B cell (primary cell): ENCODE measurements at regions not wholly inside any gene's neighbourhood (a gene's known extent, or its start where the extent isn't known, plus 50 kb on each side); places are given as distances from the start of the nearest gene placed in this dataset.

Source experiments
- ATAC-seq: fragments of 200-7000 bp; cut with Tn5 transposase; one replicate; pipeline ENCODE4 v1.10.0; 2021; ENCODE audit warnings: low read depth, mild to moderate bottlenecking, moderate number of reproducible peaks, moderate library complexity
- CTCF ChIA-PET: fragments of 350-600 bp; sonication (Branson Sonifier 250); formaldehyde crosslinking; loops from one replicate; lab custom pipeline; 2021; ENCODE audit warnings: antibody characterized with exemption, inconsistent platforms; lab: Charles Lee
- POLR2A ChIA-PET: fragments of 350-600 bp; sonication (Branson Sonifier 250); formaldehyde crosslinking; loops from one replicate; lab custom pipeline; 2021; ENCODE audit warnings: antibody characterized with exemption; lab: Charles Lee
- DNase-seq: peaks from one replicate; pipeline ENCODE4 v3.0.0; 2013
- H2AFZ ChIP-seq: 2 replicates; pipeline ENCODE4 v1.6.1; 2012; ENCODE audit warnings: mild to moderate bottlenecking, low read depth, low read length; ENCODE audit not compliant: insufficient read depth, poor library complexity, severe bottlenecking
- H3K27ac ChIP-seq, 2 donors: 1 replicate in 1 of 2; 2 replicates in 1 of 2; pipeline ENCODE4 v1.5.1; 2012 to 2013; ENCODE audit warnings: low read length in 2 of 2, mild to moderate bottlenecking in 2 of 2, moderate library complexity in 1 of 2
- H3K27me3 ChIP-seq, 4 experiments: fragments of 200-600 bp in 1 of 4; sonication (generic) in 1 of 4; replicated peaks in 1 of 4; 1 replicate in 2 of 4; 2 replicates in 2 of 4; pipeline versions ENCODE4 v1.6.1 to v1.7.0; 2013 to 2016; ENCODE audit warnings: low read length in 3 of 4, mild to moderate bottlenecking in 2 of 4, mixed read lengths in 1 of 4, moderate library complexity in 1 of 4; ENCODE audit not compliant: insufficient read depth in 4 of 4, control insufficient read depth in 3 of 4; ENCODE audit errors: control extremely low read depth in 1 of 4
- H3K36me3 ChIP-seq, 2 experiments: replicated peaks in 1 of 2; 1 replicate in 1 of 2; 2 replicates in 1 of 2; pipeline versions ENCODE4 v1.6.1 to v1.7.1; 2013; ENCODE audit warnings: low read length in 1 of 2; ENCODE audit not compliant: insufficient read depth in 2 of 2, control insufficient read depth in 1 of 2; ENCODE audit errors: control extremely low read depth in 1 of 2, extremely low read depth in 1 of 2
- H3K4me1 ChIP-seq, 2 donors: fragments of 200-600 bp in 1 of 2; sonication (generic) in 1 of 2; 1 replicate in 1 of 2; 2 replicates in 1 of 2; pipeline versions ENCODE4 v1.5.1 to v1.6.1; 2013 to 2017; ENCODE audit warnings: low read length in 2 of 2; ENCODE audit not compliant: control insufficient read depth in 2 of 2, insufficient read depth in 2 of 2
- H3K4me2 ChIP-seq: replicated peaks from 2 replicates; pipeline ENCODE3; 2012; ENCODE audit warnings: mild to moderate bottlenecking, low read depth, low read length; ENCODE audit not compliant: poor library complexity, severe bottlenecking
- H3K4me3 ChIP-seq, 5 experiments: fragments of 200-600 bp in 1 of 5; sonication (generic) in 1 of 5; 1 replicate in 3 of 5; 2 replicates in 2 of 5; pipeline versions ENCODE4 v1.5.1 to v1.7.0; 2011 to 2016; ENCODE audit warnings: low read length in 4 of 5, mild to moderate bottlenecking in 4 of 5, low read depth in 2 of 5, control low read depth in 1 of 5, moderate library complexity in 1 of 5; ENCODE audit not compliant: insufficient read depth in 1 of 5; ENCODE audit errors: control extremely low read depth in 1 of 5, extremely low read depth in 1 of 5
- H3K79me2 ChIP-seq: fragments of 200-600 bp; sonication (generic); one replicate; pipeline ENCODE4 v1.6.0; 2016; ENCODE audit warnings: low read length; ENCODE audit not compliant: control insufficient read depth, insufficient read depth
- H3K9ac ChIP-seq: fragments of 200-600 bp; sonication (generic); 2 replicates; pipeline ENCODE4 v1.6.1; 2017; ENCODE audit warnings: mild to moderate bottlenecking, low read length, moderate library complexity
- H3K9me3 ChIP-seq, 3 donors: one replicate each; pipeline versions ENCODE4 v1.6.1 to v1.7.1; 2013; ENCODE audit warnings: low read length in 2 of 3; ENCODE audit not compliant: control insufficient read depth in 2 of 3, insufficient read depth in 1 of 3; ENCODE audit errors: control extremely low read depth in 1 of 3
- H4K20me1 ChIP-seq: 2 replicates; pipeline ENCODE4 v1.6.0; 2012; ENCODE audit warnings: mild to moderate bottlenecking, low read length; ENCODE audit not compliant: insufficient read depth, control insufficient read depth, poor library complexity, severe bottlenecking
- H3K27ac Mint-ChIP-seq: one replicate; pipeline ENCODE4 v1.8.0; 2021; ENCODE audit warnings: mixed read lengths
- H3K27me3 Mint-ChIP-seq: one replicate; pipeline ENCODE4 v1.8.0; 2021; ENCODE audit warnings: mixed read lengths
- H3K4me1 Mint-ChIP-seq: one replicate; pipeline ENCODE4 v1.8.0; 2021; ENCODE audit warnings: mixed read lengths
- H3K4me3 Mint-ChIP-seq: one replicate; pipeline ENCODE4 v1.8.0; 2021; ENCODE audit warnings: mixed read lengths
- H3K9me3 Mint-ChIP-seq: one replicate; pipeline ENCODE4 v1.8.0; 2022; ENCODE audit warnings: mixed read lengths; ENCODE audit not compliant: insufficient read depth
- CTCF ChIP-seq: fragments of 200-600 bp; IDR thresholded peaks from one replicate; pipeline ENCODE4 v1.8.0; 2022; ENCODE audit warnings: antibody characterized with exemption, mild to moderate bottlenecking
- EZH2 ChIP-seq: IDR thresholded peaks from 2 replicates; pipeline ENCODE4 v1.6.1; 2012; ENCODE audit warnings: borderline replicate concordance, low read depth, mild to moderate bottlenecking, moderate library complexity, low read length; ENCODE audit not compliant: insufficient read depth, poor library complexity, severe bottlenecking
- WGBS: methylation state at CpG from one replicate; pipeline ENCODE4 v1.1.5; 2013; ENCODE audit warnings: missing lambda C conversion rate; ENCODE audit not compliant: insufficient coverage; 5-methylcytosine and 5-hydroxymethylcytosine counted together
- intact Hi-C: fragments of 100-400 bp; cut with micrococcal nuclease; formaldehyde crosslinking; loops from one replicate; pipeline ENCODE4 v1.10.0; 2022

- H3K9me3 Mint-ChIP-seq = no peaks in the 10 kb centered on the region
- H3K27ac ChIP-seq = no peak overlapping the region
- no peak overlapping the region for H3K27ac Mint-ChIP-seq
- peaks cover 0 to 3% (median 0%) of the 10 kb centered on the region in 3 donors for H3K9me3 ChIP-seq
- H3K4me2 ChIP-seq = no peak overlapping the region
- ChIA-PET POLR2A (no interaction called here), CTCF (no interaction called here)
- H3K4me1 ChIP-seq = no peaks in the 10 kb centered on the region
- H3K9ac ChIP-seq = no peak overlapping the region
- ATAC-seq (no peak), DNase-seq (no peak)
- no peaks in the 10 kb centered on the region for H3K36me3 ChIP-seq
- H3K4me1 Mint-ChIP-seq = no peaks in the 10 kb centered on the region
- H2AFZ ChIP-seq = no peak overlapping the region
- no peak overlapping the region for H3K4me3 ChIP-seq
- no peaks in the 10 kb centered on the region for H3K27me3 ChIP-seq
- intact Hi-C loops = no loop called here
- no peak overlapping the region for H3K4me3 Mint-ChIP-seq
- WGBS = 84% methylated on average over 7 of the region's 7 CpGs
- peaks cover 3% of the 10 kb centered on the region for H3K27me3 Mint-ChIP-seq
- H4K20me1 ChIP-seq = no peaks in the 10 kb centered on the region
- TF ChIP-seq EZH2 (no peak), CTCF (no peak)
- no peaks in the 10 kb centered on the region for H3K79me2 ChIP-seq
Observed at GRCh38 chr17:15007147-15007553, 258.0 kb downstream of the PMP22 start.

- no peak overlapping the region for H3K4me3 ChIP-seq
- H3K4me1 Mint-ChIP-seq = no peaks in the 10 kb centered on the region
- ChIA-PET CTCF (interaction anchor here (0.6 kb wide), 1 partner anchor 173 kb away, joined by 4 read pairs; no protein-coding TSS in a partner anchor), POLR2A (no interaction called here)
- no peaks in the 10 kb centered on the region for H3K36me3 ChIP-seq
- no peak overlapping the region for H3K27ac Mint-ChIP-seq
- peaks cover 0 to 3% (median 0%) of the 10 kb centered on the region in 3 donors for H3K9me3 ChIP-seq
- no peak for TF ChIP-seq EZH2
- TF ChIP-seq CTCF = no peak
- intact Hi-C loops = no loop called here
- DNase-seq (no peak), ATAC-seq (no peak)
- H3K4me1 ChIP-seq = no peaks in the 10 kb centered on the region
- H2AFZ ChIP-seq = no peak overlapping the region
- WGBS = 91% methylated on average over 3 of the region's 11 CpGs
- H3K9me3 Mint-ChIP-seq = no peaks in the 10 kb centered on the region
- no peaks in the 10 kb centered on the region for H4K20me1 ChIP-seq
- H3K27me3 ChIP-seq = no peaks in the 10 kb centered on the region
- no peak overlapping the region for H3K4me2 ChIP-seq
- no peak overlapping the region for H3K4me3 Mint-ChIP-seq
- H3K79me2 ChIP-seq = no peaks in the 10 kb centered on the region
- no peak overlapping the region for H3K9ac ChIP-seq
- H3K27ac ChIP-seq = no peak overlapping the region
- H3K27me3 Mint-ChIP-seq = peaks cover 3% of the 10 kb centered on the region
Observed at GRCh38 chr17:15006421-15007128, 258.6 kb downstream of the PMP22 start.
